Ecto neural progenitor cell (in vitro differentiated cells): ENCODE measurements at regions not wholly inside any gene's neighbourhood (a gene's known extent, or its start where the extent isn't known, plus 50 kb on each side); places are given as distances from the start of the nearest gene placed in this dataset.
"Not testable (repeated sequence)": the region's sequence is repeated elsewhere in the genome, so short reads cannot be mapped to it uniquely, and the experiment has no call there.

Experiments used
- DNase-seq: peaks from one replicate; pipeline ENCODE4 v3.0.0-alpha.2; 2018; ENCODE audit warnings: low spot score

DNA sequence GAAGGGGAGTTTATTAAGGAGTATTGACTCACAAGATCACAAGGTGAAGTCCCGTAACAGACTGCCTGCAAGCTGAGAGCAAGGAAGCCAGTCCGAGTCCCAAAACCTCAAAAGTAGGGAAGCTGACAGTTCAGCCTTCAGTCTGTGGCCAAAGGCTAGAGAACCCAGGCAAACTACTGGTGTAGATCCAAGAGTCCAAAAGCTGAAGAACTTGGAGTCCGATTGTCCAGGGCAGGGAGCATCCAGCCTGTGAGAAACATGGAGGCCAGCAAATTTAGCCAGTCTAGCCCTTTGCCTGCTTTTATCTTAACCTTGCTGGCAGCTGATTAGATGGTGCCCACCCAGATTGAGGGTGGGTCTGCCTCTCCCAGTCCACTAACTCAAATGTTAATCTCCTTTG, 621.9 kb upstream of the ITGA1 start:
- DNase-seq = not testable (repeated sequence)

DNA sequence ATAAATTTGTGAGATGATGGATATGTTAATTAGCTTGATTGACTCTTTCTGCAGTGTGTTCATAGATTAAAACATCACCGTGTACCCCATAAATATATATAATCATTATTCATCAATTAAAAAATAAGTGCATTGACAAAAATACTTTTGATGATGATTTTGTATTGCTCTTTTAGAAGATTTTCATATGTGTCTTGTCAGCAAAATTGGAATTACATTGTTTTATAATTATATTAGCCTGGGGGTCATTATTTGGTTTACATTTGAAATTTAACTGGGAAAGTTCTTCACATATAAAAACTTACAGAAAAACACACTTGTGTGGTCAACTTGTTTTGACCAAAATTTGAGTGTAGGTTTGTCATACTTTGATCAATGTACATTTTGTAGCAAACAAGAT, 614.6 kb upstream of the ITGA1 start:
- DNase-seq = no peak

DNA sequence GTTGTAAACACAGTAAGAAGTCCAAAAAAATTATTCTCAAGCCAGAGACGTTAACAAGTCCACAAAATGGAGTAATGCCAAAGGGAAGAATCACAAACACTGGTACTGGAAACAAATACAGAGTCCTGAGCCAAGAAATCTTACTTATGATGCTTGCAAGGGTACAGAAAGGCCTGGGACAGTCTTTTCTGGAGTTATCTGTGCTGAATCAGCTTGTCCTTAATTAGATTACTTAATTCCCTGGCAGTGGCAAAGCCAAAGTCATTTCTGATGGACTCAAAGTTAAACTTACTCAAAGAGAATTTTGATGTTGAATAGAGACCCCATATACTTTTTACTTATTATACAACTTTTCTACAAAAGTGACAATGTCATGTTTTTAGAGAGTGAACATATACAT, 610.5 kb upstream of the ITGA1 start:
- no peak for DNase-seq

DNA sequence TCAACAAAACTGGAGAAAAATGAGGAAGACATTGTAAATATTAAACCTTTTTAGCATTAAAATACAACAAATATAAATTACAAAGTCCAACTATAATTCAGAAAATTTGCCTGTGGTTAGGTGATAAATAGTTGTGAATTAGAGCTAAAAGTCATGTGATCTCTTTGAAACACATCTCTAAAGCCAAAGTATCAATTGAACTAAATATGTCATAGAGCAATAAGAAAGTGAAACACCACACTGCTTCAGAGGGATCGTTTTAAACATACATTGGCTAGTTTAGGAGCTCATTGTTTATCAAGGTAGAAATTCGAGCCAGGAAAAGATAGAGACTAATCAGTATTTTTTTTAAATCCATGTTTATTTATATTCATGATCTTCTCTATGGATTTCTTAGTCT, 606.3 kb upstream of the ITGA1 start:
- DNase-seq = no peak

DNA sequence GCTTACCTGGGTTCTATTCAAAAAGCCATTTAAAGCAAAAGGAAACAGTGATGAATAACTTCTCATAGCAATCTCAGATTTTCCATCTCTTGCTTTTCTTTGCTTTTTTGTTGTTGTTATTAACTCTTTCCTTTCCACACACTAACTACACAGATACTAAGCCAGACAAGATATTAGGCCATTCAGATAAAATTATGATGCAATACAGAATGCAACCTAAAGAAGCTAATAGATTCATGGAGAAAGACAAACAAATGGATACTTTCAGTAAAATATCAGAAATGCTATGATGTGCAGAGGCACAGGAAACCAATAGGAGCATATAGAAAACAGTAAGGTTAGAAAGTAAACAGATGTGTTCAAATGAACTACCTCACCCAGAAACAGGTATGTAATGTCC, 597.0 kb upstream of the ITGA1 start:
- DNase-seq = no peak

DNA sequence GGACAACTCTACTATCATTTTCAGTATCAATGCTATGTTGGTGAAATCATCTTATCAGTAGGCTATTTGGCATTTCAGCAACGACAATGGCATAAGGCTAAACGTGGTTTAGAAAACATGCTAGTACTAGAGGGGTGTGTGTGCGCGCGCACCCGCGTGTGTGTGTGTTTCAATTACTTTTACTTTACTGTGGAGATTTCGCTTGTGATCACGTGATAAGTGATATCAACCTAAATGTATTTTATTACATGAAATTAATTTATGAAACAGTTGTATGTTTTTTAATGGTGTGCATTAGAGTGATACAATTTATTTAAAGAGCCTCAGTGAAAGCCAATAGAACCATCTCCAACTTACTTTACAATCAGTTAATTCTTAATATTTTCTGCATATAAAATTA, 587.9 kb upstream of the ITGA1 start:
- no peak for DNase-seq

DNA sequence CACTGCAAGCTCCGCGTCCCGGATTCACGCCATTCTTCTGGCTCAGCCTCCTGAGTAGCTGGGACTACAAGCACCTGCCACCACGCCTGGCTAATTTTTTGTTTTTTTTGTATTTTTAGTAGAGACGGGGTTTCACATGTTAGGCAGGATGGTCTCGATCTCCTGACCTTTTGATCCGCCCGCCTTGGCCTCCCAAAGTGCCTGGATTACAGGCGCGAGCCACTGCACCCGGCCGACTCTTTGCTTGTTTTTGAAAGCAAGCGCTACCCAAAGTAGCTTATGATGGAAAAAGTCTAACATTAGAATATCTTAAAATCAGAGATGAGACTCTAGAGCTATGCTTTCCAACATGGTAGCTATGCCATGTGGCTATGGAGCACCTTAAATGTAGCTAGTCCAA, 585.5 kb upstream of the ITGA1 start:
- DNase-seq = no peak

DNA sequence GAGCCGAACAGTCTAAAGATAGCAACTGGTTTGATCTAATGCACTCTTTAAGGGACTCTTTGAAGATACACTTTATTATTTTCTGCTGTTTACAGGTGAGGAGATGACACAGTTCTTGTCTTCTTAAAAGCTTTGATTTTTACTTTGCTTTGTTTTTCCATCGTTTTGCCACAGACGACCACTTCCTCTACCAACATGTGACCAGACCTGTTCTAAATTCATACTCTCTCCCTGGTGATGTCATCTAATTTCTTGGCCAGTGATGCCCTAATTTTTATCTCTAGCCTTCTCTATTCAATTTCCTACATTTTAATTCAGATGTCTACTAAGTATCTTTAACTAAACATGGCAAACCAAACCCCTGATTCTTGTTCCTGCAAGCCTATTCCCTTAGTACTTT, 583.4 kb upstream of the ITGA1 start:
- no peak for DNase-seq
